ENCODE measurements at regions not wholly inside any gene's neighbourhood (a gene's known extent, or its start where the extent isn't known, plus 50 kb on each side); places are given as distances from the start of the nearest gene placed in this dataset.

DNA sequence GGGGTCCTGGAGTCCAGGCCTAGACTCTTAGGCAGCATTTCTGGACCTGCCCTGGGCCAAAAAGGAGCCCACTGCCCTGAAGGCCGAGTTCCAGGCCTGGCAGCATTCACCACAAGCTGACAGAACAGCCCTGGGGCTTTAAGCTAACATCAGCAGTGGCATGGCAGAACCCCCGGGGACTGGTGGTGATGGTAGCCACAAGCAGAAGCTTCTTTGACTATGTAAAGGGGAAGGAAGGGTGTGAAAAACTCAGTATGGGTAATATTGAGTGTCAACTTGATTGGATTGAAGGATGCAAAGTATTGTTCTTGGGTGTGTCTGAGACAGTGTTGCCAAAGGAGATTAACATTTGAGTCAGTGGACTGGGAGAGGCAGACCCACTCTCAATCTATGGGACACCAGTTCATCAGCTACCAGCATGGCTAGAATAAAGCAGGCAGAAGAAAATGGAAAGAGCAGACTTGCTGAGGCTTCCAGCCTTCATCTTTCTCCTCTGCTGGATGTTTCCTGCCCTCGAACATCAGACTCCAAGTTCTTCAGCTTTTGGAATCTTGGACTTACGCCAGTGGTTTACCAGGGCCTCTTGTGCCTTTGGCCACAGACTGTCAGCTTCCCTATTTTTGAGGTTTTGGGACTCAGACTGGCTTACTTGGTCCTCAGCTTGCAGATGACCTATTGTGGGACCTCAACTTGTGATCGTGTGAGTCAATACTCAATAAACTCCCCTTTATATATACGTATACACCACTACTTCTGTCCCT, 661.0 kb upstream of the C9orf72 start:
- no peak for TF ChIP-seq POLR2A (IDR thresholded peaks at IDR 0.05; ENCODE audit: low read depth, low read length)
- TF ChIP-seq, protein P1, sequence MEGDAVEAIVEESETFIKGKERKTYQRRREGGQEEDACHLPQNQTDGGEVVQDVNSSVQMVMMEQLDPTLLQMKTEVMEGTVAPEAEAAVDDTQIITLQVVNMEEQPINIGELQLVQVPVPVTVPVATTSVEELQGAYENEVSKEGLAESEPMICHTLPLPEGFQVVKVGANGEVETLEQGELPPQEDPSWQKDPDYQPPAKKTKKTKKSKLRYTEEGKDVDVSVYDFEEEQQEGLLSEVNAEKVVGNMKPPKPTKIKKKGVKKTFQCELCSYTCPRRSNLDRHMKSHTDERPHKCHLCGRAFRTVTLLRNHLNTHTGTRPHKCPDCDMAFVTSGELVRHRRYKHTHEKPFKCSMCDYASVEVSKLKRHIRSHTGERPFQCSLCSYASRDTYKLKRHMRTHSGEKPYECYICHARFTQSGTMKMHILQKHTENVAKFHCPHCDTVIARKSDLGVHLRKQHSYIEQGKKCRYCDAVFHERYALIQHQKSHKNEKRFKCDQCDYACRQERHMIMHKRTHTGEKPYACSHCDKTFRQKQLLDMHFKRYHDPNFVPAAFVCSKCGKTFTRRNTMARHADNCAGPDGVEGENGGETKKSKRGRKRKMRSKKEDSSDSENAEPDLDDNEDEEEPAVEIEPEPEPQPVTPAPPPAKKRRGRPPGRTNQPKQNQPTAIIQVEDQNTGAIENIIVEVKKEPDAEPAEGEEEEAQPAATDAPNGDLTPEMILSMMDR (IDR thresholded peaks at IDR 0.05; ENCODE audit: extremely low read depth in 1 of 2, insufficient read depth in 1 of 2, low read depth in 1 of 2, low read length in 2 of 2): no peak
- TF ChIP-seq EZH2 (IDR thresholded peaks at IDR 0.05; ENCODE audit: borderline replicate concordance, low read depth, low read length, severe bottlenecking): no peak
- no peak for TF ChIP-seq POLR2AphosphoS5 (IDR thresholded peaks at IDR 0.05; ENCODE audit: insufficient read depth, low read depth, low read length)
- no peak for TF ChIP-seq MYC (IDR thresholded peaks at IDR 0.05; ENCODE audit: low read depth, low read length)
- no peak for TF ChIP-seq FOS (IDR thresholded peaks at IDR 0.05; ENCODE audit: borderline replicate concordance, insufficient read depth, low read length)
